Effector CD4-positive, alpha-beta T cell (primary cell): ENCODE measurements at regions not wholly inside any gene's neighbourhood (a gene's known extent, or its start where the extent isn't known, plus 50 kb on each side); places are given as distances from the start of the nearest gene placed in this dataset.

Experiments used
- DNase-seq: peaks from one replicate; pipeline ENCODE4 v3.0.0-alpha.2; 2020

DNA sequence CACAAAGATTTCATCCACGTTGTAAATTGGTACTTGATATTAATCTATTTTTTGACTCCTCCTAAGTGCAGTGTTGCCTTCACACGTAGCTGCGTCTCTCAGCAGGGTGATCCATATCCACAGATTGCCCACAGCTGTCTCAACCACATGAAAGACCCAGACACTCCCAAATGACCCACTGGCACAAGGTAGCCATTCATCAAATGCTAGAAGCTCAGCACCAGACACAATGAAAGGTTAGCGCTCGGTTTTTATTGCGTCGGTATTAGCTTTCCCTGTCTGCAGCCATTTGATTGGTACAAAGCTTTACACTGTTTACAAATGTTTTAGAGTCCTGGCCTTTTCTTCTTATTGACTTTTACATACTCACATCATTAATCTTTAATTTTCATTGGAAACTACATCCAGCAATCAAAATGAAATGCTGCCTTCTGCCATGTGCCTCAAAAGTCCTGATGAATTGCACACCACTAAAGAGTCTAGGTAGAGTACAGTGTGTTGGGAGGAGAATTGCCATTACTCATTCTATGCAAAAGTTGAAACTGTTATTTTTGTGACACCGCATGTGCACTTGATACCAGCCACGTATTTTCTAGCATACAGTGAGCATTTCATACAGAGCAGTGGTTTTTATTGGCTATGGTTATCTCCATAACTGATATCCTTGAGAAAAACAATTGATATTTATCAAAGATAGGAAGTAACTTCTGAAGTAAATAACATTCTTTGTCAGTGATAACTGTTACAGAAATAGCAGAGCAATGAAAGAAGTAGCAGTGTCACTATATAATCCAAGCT is 127.3 kb upstream of the NUDT7 start:
- no peak for DNase-seq

DNA sequence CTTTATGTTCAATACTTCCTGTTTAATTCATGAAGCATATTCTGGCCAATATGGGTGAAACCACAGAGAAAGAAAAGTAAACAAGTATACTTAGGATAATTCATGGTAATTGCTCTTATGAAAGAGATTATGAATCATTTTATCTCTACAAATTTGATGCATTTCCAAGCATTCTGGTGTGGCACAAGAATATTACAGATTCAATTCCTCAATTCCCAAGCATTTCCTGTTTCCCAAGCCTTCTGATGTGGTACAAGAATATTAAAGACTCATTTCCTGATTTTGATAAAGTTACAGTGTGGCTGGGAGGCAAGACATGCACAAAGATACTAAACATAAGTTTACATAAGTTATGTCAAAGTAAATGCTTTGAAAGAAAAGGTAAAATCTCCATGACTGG is 126.1 kb upstream of the NUDT7 start:
- no peak for DNase-seq

DNA sequence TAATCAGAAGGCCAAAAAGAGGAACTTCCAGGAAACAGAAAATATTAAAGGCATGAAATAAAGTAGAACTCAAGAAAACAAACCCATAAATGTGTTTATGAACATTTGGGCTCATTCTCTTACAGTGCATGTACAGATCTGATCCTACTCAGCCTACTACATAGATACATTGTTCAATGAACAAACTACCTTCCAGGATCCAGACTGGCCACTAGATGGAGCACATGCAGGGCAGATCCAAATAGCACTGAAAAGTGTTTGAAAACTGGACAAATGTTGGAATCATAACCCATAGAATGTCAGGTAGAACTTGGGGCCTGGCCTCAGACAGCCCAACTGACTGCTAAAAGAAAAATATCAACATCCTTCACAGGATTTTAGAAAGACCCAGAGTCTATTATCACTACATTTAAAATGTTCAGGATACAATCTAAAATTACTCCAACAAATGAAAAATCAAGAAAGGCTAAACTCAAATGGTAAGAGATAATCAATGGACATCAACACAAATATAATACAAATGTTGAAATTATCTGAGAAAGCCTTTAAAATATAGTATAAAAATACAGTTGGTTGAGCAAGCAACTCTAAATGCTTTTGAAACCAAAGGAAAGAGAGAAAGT is 122.4 kb upstream of the NUDT7 start:
- no peak for DNase-seq

DNA sequence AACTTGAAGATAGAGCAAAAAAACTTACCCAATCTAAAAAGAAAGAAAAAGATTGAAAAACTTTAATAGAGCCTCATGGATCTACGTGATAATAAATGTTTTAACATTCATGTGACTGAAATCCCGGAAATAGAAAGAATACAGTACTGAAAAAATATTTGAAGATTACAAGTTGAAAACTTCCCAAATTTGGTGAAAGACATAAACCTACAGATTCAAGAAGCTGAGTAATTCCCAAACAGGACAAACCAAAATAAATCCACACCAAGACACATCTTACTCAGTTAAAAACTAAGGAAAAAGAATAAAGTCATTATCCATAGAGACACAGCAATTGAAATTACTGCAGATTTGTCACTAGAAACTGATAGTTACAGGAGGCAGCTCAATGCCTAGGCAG is 121.8 kb upstream of the NUDT7 start:
- no peak for DNase-seq

DNA sequence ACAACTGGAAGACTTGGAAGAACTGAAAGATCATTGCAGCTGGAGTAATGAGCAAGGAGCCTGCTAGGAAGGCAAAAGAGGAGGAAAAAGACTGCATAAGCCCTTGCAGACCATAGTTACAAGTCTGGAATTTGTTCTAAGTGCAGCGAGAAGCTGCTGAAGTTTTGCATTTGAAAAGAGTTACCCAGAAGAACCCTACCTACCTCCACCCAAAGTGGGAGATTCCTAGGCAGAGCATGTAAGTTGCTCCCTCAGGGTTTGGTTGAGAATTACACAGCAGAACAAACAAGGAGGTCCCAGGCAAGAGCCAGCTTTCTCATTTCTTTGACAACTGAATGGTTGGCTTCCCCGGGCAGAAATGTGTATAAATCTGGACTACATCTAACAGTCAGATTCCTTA is 118.7 kb upstream of the NUDT7 start:
- no peak for DNase-seq

DNA sequence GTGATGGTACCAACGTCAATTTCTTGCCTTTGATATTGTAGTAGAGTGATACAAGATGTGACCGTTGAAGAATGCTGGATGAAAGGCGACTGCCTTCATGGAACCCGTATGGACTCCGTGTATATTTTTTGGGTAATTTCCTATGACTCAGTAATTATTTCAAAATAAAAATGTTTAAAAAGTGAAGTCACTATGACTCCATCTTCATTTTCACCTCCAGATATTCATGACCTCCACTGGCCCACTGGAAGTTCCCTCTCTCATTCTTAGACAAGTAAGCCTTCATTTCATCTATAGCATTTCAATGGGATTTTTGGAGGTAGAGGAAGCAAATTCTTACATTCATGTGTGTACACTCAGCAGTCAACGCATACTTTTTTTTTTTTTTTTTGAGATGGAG is 111.8 kb upstream of the NUDT7 start:
- DNase-seq = no peak

DNA sequence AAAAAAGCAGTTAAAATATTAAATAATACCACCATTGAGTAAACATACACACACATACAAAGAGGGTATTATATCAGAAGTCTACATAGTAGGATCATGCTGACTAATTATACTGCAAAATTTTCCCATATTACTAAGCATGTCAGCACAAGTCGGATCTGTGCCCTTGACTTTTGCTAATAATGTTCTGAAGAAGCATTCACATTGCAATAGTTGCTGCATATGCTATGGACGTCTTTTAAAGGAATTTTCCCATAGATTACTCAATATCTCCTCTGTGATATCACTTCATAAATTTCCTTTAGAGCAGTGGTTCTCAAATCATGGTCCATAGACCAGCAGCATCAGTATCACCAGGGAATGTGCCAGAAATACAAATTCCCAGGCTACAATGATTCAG is 110.9 kb upstream of the NUDT7 start:
- DNase-seq = no peak

DNA sequence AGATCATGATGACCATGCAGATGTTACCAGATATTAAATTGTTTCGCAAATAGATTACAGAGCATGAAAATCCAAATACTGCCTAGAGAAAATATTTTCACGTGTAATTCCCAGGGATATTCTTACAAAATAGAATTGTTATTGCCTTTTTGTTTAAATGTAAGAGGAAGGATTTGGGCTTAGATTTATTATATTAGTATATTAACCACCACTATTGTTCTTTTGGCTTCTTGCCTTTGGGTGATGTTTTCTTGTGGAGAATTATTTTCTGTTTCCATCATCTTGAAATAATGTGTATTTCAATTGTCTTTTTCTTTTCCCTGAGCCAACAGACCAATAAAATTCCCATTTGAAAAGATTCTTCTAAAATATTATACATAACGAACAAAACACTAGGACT is 109.7 kb upstream of the NUDT7 start:
- DNase-seq = no peak

DNA sequence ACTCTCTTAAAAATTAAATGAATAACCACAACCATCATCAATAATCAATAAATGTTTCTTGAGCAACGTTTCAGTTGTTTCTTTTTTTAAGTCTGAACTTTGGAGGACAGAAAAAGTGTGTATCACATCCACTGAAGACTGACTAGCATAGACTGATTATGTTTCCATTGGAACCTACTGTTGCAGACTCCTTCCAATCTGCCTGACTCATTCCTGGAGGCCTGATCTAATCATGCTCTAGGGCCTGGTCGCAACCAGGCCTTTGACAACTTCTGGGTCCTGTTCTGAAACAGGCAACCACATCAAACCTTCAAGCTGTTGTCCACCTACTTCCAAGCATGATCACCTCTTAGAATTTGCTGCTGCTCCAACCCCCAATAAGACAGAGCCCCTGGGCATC is 109.2 kb upstream of the NUDT7 start:
- DNase-seq = no peak

DNA sequence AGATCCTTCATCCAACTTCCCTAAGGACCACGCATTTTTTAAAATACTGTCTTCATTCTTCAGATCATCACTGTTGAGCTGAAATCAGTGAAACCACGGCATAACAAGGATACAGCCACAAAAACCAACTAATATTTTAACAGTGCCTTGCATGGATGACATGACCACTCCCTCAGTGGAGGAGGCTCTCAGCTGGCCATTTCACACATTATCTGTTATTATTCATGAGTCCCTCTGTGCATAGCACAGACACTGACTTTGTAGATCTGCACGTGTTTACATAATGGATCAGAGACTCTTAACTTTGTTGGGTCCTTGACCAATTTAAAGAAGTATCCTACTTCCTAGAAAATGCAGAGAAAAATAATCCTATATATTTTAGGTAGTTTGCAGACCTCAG is 104.8 kb upstream of the NUDT7 start:
- DNase-seq = no peak

DNA sequence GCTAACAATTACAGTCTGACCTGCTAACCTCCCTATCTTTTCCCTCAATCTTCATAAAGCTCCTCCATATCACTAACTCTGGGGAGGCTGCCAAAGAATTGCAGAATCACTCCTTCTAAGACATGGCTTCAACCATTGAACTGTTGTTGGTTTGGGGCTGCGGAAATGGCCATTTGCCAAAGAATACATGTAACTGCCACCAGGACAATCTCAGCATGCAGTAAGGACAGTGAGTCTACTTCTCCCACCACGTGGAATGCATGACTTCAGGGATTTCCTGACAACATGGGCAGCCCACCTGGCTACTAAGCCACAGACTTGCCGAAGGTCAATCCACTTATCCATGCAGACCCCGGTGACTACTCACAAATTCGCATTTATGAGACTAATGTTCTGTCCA is 104.3 kb upstream of the NUDT7 start:
- DNase-seq = no peak

DNA sequence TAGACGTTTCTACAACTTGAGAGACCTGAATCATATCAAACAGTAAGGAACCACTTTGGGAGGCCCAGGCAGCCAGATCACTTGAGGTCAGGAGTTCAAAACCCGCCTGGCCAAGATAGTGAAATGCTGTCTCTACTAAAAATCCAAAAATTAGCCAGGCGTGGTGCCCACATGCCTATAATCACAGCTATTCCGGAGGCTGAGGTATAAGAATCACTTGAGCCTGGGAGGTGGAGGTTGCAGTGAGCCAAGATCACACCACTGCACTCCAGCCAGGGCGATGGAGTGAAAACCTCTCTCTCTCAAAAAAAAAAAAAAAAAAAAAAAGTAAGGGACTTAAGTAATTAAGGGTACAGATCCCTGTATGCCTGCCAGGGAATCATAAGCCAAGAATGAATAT is 103.4 kb upstream of the NUDT7 start:
- DNase-seq = no peak

DNA sequence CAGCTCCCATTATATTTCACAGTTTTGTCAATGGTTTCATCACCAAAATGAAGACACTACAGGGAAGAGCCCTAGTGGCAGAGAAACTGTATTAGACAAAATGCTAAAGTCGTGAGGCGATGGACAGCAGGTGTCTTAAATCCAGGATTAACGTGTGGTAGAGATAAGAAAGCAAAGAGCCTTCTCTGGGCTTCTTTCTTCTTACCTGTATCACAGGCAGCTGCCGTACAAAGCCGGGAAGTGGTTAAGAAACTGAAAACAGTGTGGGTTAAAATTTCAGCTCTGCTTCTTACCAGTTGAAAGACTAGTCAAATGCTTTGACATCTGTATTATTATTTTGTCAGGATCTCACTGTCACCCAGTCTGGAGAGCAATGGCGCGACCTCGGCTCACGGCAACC is 98.2 kb upstream of the NUDT7 start:
- DNase-seq = no peak

DNA sequence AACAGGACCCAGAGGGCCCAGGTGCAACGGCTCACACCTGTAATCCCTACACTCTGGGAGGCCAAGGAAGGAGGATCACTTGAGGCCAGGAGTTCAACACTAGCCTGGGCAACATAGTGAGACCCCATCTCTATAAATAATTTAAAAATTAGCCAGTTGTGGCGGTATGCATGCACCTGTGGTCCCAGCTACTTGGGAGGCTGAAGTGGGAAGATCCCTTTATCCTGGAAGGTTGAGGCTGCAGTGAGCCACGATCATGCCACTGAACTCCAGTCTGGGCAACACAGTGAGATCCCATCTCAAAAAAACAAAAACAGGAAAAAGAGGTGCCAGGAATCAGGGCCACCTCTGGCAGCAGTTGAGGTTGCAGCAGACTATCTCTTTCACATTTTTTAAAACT is 85.7 kb upstream of the NUDT7 start:
- DNase-seq = no peak

DNA sequence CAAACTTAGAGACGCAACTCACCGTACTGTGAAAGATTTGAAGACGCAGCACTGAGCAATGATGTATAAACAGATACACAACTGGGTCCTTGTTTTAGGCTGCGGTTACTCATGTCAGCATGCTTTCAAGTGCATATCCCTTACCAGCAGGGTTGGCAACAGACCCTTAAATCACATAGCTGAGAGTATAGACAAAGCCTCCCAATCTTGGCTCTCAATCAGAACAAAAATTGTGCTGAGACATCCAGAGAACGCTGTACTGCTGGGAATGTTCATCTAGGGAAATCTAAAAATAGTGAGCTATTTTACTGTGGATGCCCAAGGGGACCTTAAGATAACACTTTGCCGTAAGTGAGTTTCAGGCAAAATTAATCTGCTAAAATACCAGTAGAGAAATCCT is 84.4 kb upstream of the NUDT7 start:
- no peak for DNase-seq

DNA sequence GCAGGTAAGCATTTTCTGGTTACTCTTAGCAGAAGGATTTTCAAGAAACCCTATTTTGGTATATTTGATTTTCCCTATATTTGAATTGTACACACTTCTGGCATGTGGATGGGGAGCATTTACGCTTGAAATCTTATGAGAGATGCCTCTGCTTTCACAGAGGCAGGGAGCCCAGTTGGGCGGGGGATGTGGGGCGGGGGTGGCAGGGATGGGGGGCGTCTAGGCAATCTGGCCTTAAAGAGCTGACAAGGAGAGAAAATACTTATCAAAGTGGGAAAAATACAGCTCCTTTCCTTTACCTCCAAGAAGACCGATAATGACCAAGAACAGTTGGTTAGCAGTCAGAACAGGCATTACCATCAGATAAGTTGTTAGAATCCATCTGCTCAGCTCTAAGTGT is 79.1 kb upstream of the NUDT7 start:
- no peak for DNase-seq

DNA sequence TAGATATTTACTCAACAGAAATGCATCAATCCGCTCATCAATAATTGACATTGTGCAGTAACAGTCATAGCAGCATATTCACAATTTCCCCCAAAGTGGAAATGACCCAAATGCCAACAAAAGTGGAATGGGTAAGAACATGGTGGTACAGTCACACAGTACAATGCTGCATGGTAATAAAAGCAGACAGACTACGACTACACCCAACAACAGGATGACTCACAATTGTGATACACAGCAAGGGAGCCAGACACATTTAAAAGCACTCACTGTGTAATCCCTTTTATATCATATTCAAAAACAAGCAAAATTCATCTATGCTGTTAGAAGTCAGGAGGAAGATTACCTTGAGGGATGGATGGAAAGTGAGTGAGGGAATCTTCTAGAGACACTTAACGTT is 76.5 kb upstream of the NUDT7 start:
- no peak for DNase-seq

DNA sequence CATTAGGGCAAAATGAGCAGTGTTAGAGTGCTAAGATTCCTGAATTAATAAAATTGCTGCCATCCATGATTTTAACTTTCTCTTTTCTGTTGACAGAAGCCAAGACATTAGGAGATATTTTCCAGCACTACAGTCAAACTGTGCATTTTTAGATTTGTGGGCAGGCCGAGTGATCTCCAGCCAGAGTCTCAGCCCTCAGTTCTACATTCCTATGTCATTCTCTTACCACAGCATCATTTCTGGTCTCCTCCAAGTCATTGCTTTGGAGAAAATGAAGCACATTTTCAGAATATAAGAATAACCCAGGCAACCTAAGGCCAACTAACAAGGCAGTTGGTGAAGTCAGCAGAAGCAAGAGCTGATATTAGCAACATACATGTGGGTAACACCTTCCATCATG is 74.6 kb upstream of the NUDT7 start:
- no peak for DNase-seq

DNA sequence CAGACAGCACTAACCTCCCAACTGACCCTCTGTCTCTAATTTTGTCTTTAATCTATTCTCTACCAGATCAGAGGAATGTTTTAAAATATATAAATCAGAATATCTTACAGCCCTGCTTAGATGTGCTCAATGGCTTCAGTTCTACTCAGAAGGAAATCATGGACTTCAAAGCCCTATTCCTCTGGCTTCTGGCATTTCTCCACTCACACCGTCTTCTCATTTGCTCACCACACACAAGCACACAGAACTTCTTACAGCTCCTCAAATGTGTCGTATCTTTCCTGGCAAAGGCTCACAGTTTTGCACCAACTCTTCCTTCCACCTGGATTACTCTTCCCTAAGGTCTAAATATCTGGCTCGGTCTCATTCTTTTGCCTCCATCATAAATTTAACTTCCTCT is 71.6 kb upstream of the NUDT7 start:
- no peak for DNase-seq

DNA sequence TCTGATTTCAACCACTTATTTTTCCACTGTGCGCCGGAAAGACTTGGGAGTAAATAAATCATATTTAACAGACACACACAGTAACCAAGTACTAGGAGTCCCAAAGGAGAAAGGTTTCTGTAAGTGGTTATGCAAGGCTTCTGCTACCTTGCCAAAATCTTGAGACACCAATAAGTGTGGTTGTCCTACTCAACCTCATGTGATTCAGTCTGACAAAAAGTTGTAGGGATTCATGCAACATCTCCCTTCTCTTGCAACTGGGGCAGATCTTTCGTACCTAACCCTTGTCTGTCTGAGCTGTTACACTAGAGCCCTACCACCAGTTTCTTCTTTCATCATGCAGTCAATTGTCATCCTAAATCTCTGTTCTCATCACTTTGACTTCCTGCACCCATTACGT is 69.9 kb upstream of the NUDT7 start:
- DNase-seq = no peak

DNA sequence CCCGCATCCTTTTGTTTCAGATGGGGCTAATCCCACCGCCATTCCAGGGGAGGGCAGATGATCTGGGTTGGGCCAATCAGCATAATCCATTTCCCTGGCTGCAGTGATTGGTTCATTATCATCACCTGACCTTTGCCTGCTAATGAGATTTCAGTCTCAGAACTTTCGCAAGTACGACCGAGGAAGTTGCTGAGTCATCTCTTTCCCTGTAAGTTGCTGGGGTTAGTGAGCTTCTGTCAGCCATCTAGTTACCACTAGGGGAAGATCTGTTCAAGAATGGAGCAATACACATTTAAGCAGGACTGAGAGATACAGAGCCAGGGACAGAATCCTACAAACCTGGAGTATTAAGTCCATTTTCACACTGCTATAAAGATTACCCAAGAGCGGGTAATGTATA is 65.3 kb upstream of the NUDT7 start:
- DNase-seq = no peak

DNA sequence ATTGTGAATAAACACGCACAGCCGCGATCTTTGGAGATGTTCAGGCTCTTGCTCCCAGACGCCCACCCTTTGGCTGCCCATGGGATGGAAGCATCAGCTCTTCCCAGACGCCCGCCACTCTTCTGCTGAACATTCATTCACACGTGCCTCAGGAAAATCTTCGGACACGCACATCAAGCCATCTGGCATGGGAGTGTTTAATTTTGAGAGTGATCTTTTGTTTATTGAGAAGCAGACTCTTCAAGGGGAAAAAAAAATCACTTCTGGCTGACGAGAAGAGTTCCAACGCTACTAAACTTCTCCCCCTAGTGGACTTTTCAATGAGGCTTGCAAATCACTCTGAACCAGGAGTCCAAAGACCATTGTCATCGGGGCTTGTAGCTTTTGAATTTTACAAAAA is 62.0 kb upstream of the NUDT7 start:
- no peak for DNase-seq

DNA sequence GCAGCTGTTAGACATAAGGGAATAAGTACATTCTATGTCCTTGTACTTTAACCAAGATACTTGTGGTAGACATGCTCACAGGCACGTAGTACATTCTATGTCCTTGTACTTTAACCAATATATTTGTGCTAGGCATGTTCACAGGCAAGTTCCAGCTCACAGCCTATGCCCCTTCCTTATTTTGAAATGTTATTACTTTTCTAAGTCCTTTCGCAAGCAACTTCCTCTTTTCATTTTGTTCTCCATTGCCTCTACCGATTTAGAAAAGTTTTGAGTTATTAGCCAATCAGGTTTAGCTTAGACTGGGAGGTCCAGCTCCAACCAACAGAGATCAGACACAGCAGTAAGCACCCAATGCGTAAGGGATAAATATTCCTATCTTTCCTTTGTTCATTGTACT is 60.1 kb upstream of the NUDT7 start:
- no peak for DNase-seq

DNA sequence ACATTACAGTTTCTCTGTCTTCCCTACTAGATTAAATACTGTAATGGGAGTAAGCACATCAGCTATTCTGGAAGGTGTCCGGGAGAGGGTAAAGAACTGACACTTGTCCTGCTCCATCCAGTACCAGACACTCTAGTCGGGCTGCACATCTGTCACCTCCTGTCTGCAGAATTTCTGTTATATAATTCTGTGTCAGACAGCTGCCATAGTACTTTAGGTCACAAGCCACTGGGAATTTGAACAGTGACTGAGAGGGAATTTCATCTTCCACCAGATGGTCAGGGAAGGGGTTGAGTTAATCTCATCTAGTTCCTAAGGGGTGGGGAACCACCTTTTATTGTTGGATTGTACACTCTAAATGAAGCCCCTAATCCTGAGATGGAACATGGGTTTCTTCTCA is 58.6 kb upstream of the NUDT7 start:
- DNase-seq = no peak

DNA sequence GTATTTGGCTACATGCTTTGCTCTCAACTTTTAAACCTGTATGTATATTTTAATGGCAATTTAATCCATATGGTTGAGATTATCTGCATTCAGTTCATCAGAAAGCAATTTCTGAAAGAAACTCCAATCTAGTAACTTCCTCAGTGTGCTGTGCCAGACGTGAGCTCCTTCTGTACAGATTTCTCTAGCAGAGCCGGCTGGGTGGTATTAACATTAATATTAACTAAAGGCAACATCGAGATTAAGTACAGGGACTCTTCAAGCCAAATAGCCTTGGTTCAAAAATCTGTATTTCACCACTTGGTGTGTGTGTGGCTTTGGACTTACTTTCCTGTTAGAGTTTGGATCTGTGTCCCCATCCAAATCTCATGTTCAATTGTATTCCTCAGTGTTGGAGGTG is 55.5 kb upstream of the NUDT7 start:
- no peak for DNase-seq
